Trophoblast cell (in vitro differentiated cells and primary cell): ENCODE measurements at regions not wholly inside any gene's neighbourhood (a gene's known extent, or its start where the extent isn't known, plus 50 kb on each side); places are given as distances from the start of the nearest gene placed in this dataset.

Source experiments
- DNase-seq, 2 donors: peaks; one replicate each; pipeline ENCODE4 v3.0.0-alpha.2; 2016
- H2AFZ ChIP-seq: 2 replicates; pipeline ENCODE4 v1.6.1; 2013; ENCODE audit warnings: low read length, moderate library complexity, mild to moderate bottlenecking; ENCODE audit not compliant: insufficient read depth, poor library complexity
- H2AK5ac ChIP-seq: 2 replicates; pipeline ENCODE4 v1.6.1; 2013; ENCODE audit warnings: mild to moderate bottlenecking, low read length
- H2BK120ac ChIP-seq: 2 replicates; pipeline ENCODE4 v1.6.1; 2013; ENCODE audit warnings: low read length, mild to moderate bottlenecking, moderate library complexity; ENCODE audit not compliant: insufficient read depth, poor library complexity
- H2BK12ac ChIP-seq: 2 replicates; pipeline ENCODE4 v1.6.1; 2013; ENCODE audit warnings: mild to moderate bottlenecking, low read length, moderate library complexity
- H2BK5ac ChIP-seq: 2 replicates; pipeline ENCODE4 v1.6.1; 2013; ENCODE audit warnings: low read length, low read depth, moderate library complexity, mild to moderate bottlenecking; ENCODE audit not compliant: poor library complexity
- H3K14ac ChIP-seq: 2 replicates; pipeline ENCODE4 v1.6.1; 2013; ENCODE audit warnings: mild to moderate bottlenecking, low read length
- H3K18ac ChIP-seq: 2 replicates; pipeline ENCODE4 v1.6.1; 2013; ENCODE audit warnings: mild to moderate bottlenecking, low read length
- H3K23ac ChIP-seq: 2 replicates; pipeline ENCODE4 v1.6.1; 2013; ENCODE audit warnings: low read length
- H3K27ac ChIP-seq: 2 replicates; pipeline ENCODE4 v1.5.1; 2013; ENCODE audit warnings: low read depth, mild to moderate bottlenecking, inconsistent platforms, low read length, moderate library complexity
- H3K27me3 ChIP-seq: 2 replicates; pipeline ENCODE4 v1.6.1; 2013; ENCODE audit warnings: inconsistent platforms, mild to moderate bottlenecking, low read length, moderate library complexity; ENCODE audit not compliant: insufficient read depth
- H3K36me3 ChIP-seq, 2 experiments: 1 replicate in 1 of 2; 2 replicates in 1 of 2; pipeline ENCODE4 v1.6.1; 2013; ENCODE audit warnings: low read length in 2 of 2, mild to moderate bottlenecking in 2 of 2, moderate library complexity in 1 of 2; ENCODE audit not compliant: insufficient read depth in 2 of 2, control insufficient read depth in 1 of 2
- H3K4ac ChIP-seq: 2 replicates; pipeline ENCODE4 v1.6.1; 2013; ENCODE audit warnings: low read depth, mild to moderate bottlenecking, low read length, moderate library complexity
- H3K4me1 ChIP-seq, 2 experiments: 1 replicate in 1 of 2; 2 replicates in 1 of 2; pipeline ENCODE4 v1.6.1; 2013; ENCODE audit warnings: low read length in 2 of 2, mild to moderate bottlenecking in 2 of 2, moderate library complexity in 1 of 2; ENCODE audit not compliant: insufficient read depth in 2 of 2, control insufficient read depth in 1 of 2
- H3K4me2 ChIP-seq: 2 replicates; pipeline ENCODE4 v1.6.1; 2013; ENCODE audit warnings: inconsistent platforms, mild to moderate bottlenecking, low read length, moderate library complexity
- H3K4me3 ChIP-seq: 2 replicates; pipeline ENCODE4 v1.5.1; 2013; ENCODE audit warnings: mild to moderate bottlenecking, low read depth, low read length, inconsistent platforms
- H3K79me1 ChIP-seq: one replicate; pipeline ENCODE4 v1.6.1; 2013; ENCODE audit warnings: low read length
- H3K79me2 ChIP-seq: 2 replicates; pipeline ENCODE4 v1.6.1; 2013; ENCODE audit warnings: low read length, mild to moderate bottlenecking; ENCODE audit not compliant: control insufficient read depth, insufficient read depth, poor library complexity
- H3K9ac ChIP-seq: 2 replicates; pipeline ENCODE4 v1.6.1; 2013; ENCODE audit warnings: mild to moderate bottlenecking, low read length
- H3K9me3 ChIP-seq: 2 replicates; pipeline ENCODE4 v1.6.1; 2013; ENCODE audit warnings: low read depth, mild to moderate bottlenecking, control low read depth, inconsistent platforms, low read length; ENCODE audit not compliant: insufficient read depth
- H4K12ac ChIP-seq: 2 replicates; pipeline ENCODE4 v1.6.1; 2013; ENCODE audit warnings: low read depth, mild to moderate bottlenecking, low read length, moderate library complexity
- H4K8ac ChIP-seq: 2 replicates; pipeline ENCODE4 v1.6.1; 2013; ENCODE audit warnings: low read depth, mild to moderate bottlenecking, low read length, moderate library complexity
- H4K91ac ChIP-seq: one replicate; pipeline ENCODE4 v1.6.1; 2013; ENCODE audit warnings: low read depth, mild to moderate bottlenecking, low read length, moderate library complexity
- WGBS: extraction: QIAGEN DNeasy Blood & Tissue Kit; methylation state at CpG from one replicate; pipeline ENCODE4 v1.1.7; 2013; ENCODE audit warnings: missing lambda C conversion rate; ENCODE audit not compliant: insufficient read length, insufficient coverage; ENCODE audit errors: extremely low coverage; 5-methylcytosine and 5-hydroxymethylcytosine counted together

GRCh38 chr4:164461901-164462300, 292.0 kb upstream of the SMIM31 start:
- Histone ChIP-seq H3K79me1 (no peaks in the 10 kb centered on the region), H3K27ac (no peak overlapping the region), H3K18ac (no peak overlapping the region), H2BK12ac (no peak overlapping the region), H2AFZ (no peak overlapping the region), H3K4me1 (no peaks in the 10 kb centered on the region), H3K79me2 (no peaks in the 10 kb centered on the region), H3K4ac (no peak overlapping the region), H3K9ac (no peak overlapping the region), H4K91ac (no peak overlapping the region), H3K23ac (no peak overlapping the region), H3K14ac (no peak overlapping the region), H3K9me3 (no peaks in the 10 kb centered on the region), H2BK5ac (no peak overlapping the region), H3K27me3 (no peaks in the 10 kb centered on the region), H2AK5ac (no peak overlapping the region), H2BK120ac (no peak overlapping the region), H3K36me3 (no peaks in the 10 kb centered on the region), H4K12ac (no peak overlapping the region), H4K8ac (no peak overlapping the region), H3K4me3 (no peak overlapping the region), H3K4me2 (no peak overlapping the region)
- DNase-seq: no peak
- WGBS: no CpG with 5 or more reads among the region's 2 CpGs

DNA sequence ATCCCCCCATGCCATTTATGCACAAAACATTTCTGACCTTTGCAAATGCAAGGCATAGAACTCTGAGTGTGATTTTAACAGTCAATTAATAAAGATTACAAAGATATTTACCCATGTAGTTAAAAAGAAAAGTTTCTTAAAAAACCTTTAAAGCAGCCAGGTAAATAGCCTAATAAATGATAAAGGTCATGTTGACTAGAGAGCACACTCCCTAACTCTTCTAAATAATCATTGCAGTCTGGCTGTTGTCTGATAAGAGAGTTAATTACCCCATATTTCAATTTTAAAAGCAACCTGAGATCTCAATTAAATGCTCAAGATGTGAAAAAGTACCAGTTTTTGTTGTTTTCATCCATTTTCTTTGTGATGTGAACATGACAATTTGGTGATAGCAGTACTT, 291.5 kb upstream of the SMIM31 start:
- Histone ChIP-seq H3K36me3 (no peaks in the 10 kb centered on the region), H2BK5ac (no peak overlapping the region), H4K91ac (no peak overlapping the region), H3K79me1 (no peaks in the 10 kb centered on the region), H4K8ac (no peak overlapping the region), H3K79me2 (no peaks in the 10 kb centered on the region), H3K4me2 (no peak overlapping the region), H2BK12ac (no peak overlapping the region), H2BK120ac (no peak overlapping the region), H3K23ac (no peak overlapping the region), H3K4ac (no peak overlapping the region), H3K9ac (no peak overlapping the region), H3K4me3 (no peak overlapping the region), H3K27ac (no peak overlapping the region), H3K27me3 (no peaks in the 10 kb centered on the region), H3K14ac (no peak overlapping the region), H2AK5ac (no peak overlapping the region), H2AFZ (no peak overlapping the region), H3K9me3 (no peaks in the 10 kb centered on the region), H4K12ac (no peak overlapping the region), H3K18ac (no peak overlapping the region), H3K4me1 (no peaks in the 10 kb centered on the region)
- no peak for DNase-seq

- Histone ChIP-seq H3K27me3 (no peaks in the 10 kb centered on the region), H4K91ac (no peak overlapping the region), H2BK120ac (no peak overlapping the region), H4K12ac (no peak overlapping the region), H3K23ac (no peak overlapping the region), H3K9me3 (no peaks in the 10 kb centered on the region), H3K18ac (no peak overlapping the region), H2BK5ac (no peak overlapping the region), H4K8ac (no peak overlapping the region), H2AK5ac (no peak overlapping the region), H3K4me1 (no peaks in the 10 kb centered on the region), H2BK12ac (no peak overlapping the region), H3K27ac (no peak overlapping the region), H3K9ac (no peak overlapping the region), H3K4me2 (no peak overlapping the region), H3K79me1 (no peaks in the 10 kb centered on the region), H2AFZ (no peak overlapping the region), H3K36me3 (no peaks in the 10 kb centered on the region), H3K4ac (no peak overlapping the region), H3K79me2 (no peaks in the 10 kb centered on the region), H3K4me3 (no peak overlapping the region), H3K14ac (no peak overlapping the region)
- DNase-seq: no peak
- no CpG with 5 or more reads among the region's 1 CpG for WGBS
These were observed 289.6 kb upstream of the SMIM31 start for GRCh38 chr4:164464313-164464712.

- Histone ChIP-seq H2AFZ (no peak overlapping the region), H3K9ac (no peak overlapping the region), H2BK5ac (no peak overlapping the region)
These were observed 286.4 kb upstream of the SMIM31 start for GRCh38 chr4:164467493-164467892.

More at GRCh38 chr4:164467493-164467892, 286.4 kb upstream of the SMIM31 start:
- Histone ChIP-seq H3K79me2 (no peaks in the 10 kb centered on the region), H3K4me3 (no peak overlapping the region), H3K27me3 (no peaks in the 10 kb centered on the region), H2BK120ac (no peak overlapping the region), H2BK12ac (no peak overlapping the region), H3K9me3 (no peaks in the 10 kb centered on the region), H4K12ac (no peak overlapping the region), H3K4ac (no peak overlapping the region), H3K23ac (no peak overlapping the region), H3K14ac (no peak overlapping the region), H3K36me3 (no peaks in the 10 kb centered on the region), H4K8ac (no peak overlapping the region), H3K27ac (no peak overlapping the region), H3K79me1 (no peaks in the 10 kb centered on the region), H3K4me2 (no peak overlapping the region), H2AK5ac (no peak overlapping the region), H4K91ac (no peak overlapping the region), H3K18ac (no peak overlapping the region), H3K4me1 (no peaks in the 10 kb centered on the region)
- no peak for DNase-seq
- WGBS: no CpG with 5 or more reads among the region's 3 CpGs
